GM19025 (cell line): ENCODE measurements at regions not wholly inside any gene's neighbourhood (a gene's known extent, or its start where the extent isn't known, plus 50 kb on each side); places are given as distances from the start of the nearest gene placed in this dataset.
A peak's percentile ranks its signal among the peaks of the same experiment; 100 is the strongest.
"Not testable (repeated sequence)": the region's sequence is repeated elsewhere in the genome, so short reads cannot be mapped to it uniquely, and the experiment has no call there.

Experiments used
- ATAC-seq: cut with Tn5 transposase; IDR thresholded peaks from one replicate; pipeline ENCODE4 v1.9.1; 2021; ENCODE audit warnings: mild to moderate bottlenecking, low read depth, moderate library complexity; ENCODE audit not compliant: unreplicated experiment

DNA sequence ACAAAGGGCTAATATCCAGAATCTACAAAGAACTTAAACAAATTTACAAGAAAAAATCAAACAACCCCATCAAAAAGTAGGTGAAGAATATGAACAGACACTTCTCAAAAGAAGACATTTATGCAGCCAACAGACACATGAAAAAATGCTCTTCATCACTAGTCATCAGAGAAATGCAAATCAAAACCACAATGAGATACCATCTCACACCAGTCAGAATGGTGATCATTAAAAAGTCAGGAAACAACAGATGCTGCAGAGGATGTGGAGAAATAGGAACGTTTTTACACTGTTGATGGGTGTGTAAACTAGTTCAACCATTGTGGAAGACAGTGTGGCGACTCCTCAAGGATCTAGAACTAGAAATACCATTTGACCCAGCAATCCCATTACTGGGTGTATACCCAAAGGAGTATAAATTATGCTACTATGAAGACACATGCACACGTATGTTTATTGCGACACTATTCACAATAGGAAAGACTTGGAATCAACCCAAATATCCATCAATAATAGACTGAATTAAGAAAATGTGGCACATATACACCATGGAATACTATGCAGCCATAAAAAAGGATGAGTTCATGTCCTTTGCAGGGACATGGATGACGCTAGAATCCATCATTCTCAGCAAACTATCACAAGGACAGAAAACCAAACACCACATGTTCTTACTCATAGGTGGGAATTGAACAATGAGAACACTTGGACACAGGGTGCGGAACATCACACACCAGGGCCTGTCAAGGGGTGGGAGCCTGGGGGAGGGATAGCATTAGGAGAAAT lies 241.5 kb downstream of the KCNRG start:
- ATAC-seq: not testable (repeated sequence)

DNA sequence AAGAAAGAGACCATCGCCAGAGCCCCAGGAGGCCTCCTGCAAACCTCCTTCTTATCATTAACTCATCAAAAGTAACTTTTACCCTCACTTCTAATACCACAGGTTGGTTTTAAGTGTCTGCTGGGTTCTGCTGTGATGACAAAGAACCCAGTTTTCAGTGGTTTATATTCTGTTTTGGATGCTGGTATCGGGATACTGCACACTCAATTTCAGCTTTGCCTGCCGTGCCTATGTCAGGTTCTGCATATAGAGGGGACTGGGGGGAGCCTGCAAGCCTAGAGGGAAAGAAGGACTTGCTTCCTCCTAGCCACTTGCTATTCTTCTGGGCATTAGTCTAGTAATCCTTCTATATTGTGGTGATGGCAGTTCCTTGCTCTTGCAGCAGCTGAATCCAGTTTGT lies 242.4 kb downstream of the KCNRG start:
- ATAC-seq: no peak

DNA sequence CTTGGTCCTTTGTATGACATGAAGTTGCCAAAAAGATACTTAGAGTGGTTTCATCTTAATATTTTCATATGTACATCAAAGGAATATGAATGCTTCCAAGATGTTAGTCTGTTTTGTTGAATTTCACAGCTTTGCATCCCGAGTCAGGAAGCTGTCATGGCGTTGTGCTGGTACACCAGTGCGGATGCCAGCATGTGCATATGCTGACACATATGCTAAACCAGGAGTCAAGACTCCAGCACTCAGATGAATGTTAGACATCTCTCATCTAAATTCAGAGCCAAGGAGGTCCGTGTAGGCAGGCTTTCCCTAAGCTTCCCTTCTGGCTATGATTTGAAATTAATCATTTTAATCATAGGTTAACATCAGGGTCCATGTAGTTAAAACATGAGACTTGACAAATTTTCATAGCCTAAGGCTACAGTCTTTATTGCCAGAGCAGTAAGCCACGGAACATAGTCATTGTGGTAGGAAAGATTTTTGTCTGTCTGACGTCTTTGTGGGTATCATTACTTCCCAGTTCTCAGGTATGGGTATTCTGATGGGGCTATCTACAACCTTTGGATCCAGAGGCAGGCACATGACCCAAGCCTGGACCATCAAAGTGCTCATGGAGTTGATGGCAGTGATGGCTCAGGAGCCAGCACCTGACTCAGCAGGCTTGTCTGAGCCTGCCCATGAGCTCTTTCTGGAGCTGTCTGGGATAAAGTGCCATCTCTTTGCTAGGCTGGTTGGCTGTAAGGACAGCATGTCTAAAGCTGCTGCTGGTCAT lies 246.1 kb downstream of the KCNRG start:
- no peak for ATAC-seq

DNA sequence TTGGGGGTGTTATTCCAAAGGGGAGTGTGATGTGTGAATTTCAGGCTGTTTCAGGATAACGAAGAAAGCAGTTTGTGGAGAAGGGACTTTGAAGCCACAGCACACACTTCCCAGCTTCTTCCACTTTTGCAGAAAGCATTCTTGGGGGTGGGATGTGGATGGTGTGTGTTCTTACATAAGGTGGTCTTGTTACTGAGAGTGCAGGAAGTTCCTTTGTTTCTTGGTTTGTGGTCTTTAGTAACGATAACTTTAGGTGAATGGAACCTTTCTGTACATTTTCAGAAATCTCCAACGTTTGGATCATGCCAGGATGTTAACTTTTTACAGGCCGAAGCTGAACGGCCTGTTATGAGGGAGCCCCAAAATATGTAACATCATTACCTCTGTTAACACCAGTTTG lies 251.8 kb downstream of the KCNRG start:
- ATAC-seq: no peak

DNA sequence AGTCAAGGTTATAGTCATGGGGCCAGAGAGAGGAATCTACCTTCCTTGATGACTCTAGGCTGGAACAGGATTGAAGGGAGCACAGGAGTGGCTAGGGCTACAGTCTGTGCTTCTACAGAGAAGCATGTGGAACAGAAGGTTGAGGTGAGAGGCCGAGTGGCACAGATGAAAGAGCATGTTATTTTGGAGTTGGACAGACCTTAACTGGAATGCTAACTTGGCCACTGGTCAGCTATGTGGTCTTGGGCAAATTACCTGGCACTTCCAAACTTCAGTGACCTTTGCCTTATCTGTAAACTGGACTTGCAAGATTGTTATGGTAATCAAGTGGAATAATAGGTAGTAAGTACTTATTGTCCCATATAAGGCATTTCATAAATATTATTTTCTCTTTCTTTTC lies 252.7 kb downstream of the KCNRG start:
- ATAC-seq: no peak

DNA sequence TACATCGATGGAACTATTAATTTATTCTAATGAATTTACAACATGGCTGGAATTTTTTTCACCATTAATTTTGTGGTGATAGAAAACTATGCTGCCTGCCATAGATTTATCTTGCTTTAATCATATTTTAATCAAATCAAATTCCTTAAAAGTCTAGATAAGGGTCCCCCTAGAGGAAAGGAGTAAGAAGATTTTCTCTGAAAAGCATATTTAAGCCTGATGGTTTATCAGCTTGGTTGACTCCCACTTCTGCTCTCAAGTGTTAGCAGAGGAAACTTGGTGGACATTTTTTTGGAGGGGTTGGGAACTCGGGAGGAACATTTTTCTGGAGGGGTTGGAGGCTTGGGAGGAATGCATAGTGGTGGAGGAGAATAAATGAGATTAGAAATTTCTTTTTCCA lies 253.3 kb downstream of the KCNRG start:
- ATAC-seq: no peak

DNA sequence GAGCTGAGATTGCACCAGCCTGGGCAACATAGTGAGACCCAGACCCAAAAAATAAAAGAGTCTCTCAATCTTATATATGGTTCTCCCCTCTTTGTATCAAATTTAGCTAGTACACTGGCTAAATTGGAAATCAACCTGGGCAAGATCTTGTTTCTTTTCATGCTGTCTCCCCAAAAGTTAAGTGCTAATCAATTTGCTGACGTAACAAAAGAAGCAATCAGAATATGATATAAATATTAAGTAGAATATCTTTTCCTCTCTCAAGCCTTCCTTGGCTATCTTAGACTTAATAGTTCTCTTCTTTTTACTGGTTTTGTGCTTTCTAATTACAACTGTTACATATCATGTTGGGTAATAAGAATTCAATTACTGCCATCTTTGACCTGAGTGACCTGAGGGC lies 258.9 kb downstream of the KCNRG start:
- no peak for ATAC-seq

DNA sequence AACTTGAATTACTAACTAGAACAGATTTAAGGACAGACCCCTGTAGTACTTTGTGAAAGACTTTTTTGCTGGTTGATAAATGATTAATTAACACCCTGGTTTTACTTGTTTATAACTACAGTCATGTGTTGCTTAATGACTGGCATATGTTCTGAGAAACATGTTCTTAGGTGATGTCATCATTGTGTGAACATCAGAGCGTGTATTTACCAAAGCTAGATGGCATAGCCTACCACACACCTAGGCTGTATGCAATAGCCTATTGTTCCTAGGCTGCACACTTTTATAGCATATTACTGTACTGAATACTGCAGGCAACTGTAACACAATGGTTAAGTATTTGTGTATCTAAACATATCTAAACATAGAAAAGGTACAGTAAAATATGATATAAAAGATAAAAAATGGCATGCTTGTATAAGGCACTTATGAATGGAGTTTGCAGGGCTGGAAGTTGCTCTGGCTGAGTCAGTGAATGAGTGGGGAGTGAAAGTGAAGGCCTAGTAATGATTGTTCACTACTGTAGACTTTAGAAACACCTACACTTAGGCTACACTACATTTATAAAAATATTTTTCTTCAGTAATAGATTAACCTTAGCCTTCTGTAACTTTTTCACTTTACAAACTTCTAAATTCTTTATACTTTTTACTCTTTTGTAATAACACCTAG lies 260.3 kb downstream of the KCNRG start:
- ATAC-seq: no peak

DNA sequence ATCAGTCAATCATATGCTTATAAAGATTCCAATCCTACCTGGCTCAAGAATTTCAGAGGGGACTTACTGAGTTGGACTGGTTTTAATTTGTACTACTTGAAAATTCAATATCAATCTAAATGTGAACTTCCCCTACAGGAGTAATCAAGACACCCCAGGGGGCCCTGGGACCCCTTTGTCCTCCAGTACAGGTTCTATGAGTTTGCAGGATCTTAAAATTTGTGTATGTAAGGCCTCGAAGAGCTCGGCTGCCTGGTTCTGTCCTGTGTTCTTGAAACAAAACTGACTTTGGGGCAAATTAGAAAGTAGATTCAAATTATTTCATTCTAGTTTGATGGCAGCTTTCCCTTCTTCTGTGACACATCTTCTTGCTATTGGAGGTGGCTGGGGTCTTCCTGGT lies 261.3 kb downstream of the KCNRG start:
- ATAC-seq: no peak

DNA sequence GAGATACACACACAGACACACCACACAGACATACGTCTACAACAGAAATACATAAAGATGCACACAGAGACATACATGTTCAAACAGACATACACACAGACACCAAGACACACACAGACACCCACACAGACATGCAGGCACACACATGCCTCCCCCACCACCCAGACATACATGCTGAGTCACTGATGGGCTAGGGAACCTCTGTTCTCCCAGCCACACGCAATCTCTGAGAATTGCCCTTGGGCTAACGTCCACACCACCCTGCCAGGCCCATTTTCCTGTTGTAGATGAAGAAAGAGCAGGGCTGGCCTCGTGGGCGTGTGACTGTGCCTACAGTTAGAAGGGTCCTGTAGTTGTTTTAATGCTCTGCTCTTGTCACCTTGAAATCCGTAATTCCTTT lies 261.9 kb downstream of the KCNRG start:
- no peak for ATAC-seq

DNA sequence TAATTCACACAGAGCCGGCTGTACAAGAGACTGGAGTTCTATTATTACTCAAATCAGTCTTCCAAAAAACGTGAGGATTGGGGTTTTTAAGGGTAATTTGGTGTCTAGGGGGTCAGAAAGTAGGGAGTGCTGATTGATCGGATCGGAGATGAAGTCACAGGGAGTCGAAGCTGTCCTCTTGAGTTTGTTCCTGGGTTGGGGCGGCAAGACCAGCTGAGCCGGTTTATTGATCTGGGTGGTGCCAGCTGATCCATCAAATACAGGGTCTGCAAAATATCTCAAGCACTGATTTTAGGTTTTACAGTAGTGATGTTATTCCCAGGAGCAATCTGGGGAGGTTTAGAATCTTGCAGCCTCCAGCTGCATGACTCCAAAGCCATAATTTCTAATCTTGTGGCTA lies 262.7 kb downstream of the KCNRG start:
- no peak for ATAC-seq

DNA sequence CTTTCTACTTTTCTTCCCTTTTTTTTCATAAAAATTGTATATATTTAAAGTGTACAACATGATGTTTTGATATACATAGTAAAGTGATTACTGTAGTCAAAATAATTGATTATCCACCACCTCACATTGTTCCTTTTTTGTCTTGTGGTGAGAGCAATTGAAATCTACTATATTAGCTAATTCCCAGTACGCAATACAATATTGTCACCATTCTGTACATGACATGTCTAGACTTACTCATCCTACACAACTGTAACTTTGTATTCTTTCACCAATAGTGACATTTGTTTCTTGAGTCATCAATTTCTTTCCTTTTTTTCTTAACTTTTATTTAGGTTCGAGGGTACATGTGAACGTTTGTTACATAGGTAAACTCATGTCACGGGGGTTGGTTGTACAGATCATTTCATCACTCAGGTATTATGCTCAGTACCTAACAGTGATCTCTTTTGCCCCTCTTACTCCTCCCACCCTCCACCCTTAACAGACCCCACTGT lies 265.2 kb downstream of the KCNRG start:
- ATAC-seq: no peak

DNA sequence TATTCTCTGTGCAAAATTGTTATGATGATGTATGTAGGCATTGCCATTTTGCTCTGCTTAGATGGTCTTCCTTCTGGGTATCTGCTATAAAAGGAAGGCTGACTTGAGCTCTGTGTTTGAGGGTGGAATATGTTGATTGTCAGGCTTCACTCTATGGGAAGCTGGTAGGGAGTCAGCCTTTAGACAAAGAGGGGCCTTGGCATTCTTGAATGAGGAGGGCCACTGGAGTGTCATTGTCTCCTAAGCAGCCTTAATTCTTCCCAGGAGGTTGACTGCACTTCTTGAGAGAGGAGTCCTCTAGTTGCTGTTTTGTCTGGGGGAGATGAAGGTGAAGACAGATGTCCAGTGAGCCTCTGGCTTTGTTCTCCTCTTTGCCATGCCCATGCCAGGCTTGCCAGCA lies 266.8 kb downstream of the KCNRG start:
- ATAC-seq: no peak

DNA sequence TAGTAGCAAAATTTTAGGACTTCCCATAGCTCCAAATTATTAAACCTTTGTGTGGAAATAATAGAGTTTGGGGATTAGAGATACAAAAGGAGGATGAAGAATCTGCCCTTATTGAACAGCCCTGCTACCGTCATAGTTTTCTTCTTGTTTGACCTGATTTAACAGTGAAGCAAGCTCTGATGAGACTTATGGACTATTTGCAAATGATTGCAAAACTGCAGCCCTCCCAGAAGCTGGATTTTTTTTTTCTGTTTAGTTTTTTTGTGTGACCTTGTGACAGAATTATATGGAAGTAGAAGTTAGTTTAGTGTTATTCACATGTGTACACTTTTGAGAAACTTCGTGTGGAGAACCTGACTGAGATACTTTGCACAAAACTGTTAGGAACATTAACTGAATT lies 267.8 kb downstream of the KCNRG start:
- no peak for ATAC-seq

DNA sequence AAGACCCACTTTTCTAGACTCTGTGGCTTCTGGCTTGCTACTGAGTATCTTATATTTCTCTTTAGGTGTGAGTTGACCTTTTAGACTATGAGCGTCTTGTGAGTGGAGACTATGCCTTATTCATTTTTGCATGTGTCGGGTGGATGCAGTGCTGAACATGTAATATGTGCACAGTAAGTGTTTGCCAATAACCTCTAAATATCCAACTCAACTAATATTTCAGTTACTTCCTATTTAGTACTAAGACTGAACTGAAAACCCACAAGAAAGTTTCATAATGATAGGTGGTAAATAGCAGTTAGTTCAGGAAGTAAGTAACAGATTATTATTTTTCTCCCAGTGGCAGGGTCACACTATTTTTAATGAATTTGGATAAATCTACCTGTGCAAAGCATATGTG lies 269.3 kb downstream of the KCNRG start:
- peak; percentile 53 for ATAC-seq

DNA sequence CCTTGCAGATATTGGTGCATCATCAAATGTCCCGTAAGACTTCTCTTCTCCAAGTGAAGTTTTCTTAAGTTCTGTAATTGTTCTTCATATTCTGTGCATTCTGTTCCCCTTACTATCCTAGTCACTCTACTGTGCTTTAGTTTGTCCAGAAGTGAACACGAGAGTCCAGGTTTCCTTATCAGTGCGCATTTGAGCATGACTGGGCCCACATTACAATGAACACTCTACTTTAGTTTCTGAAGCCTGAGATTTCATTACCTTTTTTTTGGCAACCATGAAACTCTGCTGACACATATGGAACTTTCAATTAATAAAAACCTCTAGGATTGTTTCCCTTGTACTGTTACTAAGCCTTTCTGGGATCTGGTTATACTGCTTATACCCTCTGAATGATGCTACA lies 270.0 kb downstream of the KCNRG start:
- ATAC-seq: no peak

DNA sequence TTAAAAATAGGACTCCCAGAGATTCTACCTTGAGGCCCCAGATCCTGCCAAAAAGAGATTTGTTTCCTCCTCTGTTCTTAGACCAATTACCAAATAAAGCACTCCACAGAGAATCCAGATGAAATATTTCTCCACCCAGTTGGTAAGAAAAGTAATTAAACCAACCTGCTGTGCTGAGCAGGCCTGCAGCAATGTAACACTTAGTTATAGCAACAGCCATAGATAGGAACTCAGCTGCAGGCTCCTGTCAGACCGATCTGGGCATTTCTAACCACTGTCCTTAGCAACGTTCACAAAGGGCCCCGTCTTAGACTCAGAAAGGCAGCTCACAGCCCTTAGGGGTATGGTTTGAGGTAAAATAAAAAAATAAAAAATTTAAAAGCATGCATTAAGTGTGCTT lies 271.1 kb downstream of the KCNRG start:
- no peak for ATAC-seq

DNA sequence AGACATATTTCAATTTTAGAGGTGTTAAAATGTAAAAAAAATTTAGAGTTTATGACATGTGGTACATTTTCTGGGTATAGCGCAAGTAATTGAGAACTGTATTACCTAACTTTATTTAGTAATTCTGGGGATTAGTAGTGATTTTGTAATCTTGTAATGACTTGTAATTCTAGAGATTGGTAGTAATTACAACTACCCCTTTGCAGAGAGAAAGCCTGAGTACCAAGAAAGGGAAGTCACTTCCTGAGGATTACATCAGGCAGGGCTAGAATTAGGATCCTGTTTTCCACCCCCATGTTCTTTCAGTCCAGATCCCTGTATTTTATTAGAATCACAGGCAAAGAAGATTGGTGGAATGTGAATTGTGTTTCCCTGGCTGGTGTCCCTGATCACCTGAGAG lies 274.9 kb downstream of the KCNRG start:
- no peak for ATAC-seq

DNA sequence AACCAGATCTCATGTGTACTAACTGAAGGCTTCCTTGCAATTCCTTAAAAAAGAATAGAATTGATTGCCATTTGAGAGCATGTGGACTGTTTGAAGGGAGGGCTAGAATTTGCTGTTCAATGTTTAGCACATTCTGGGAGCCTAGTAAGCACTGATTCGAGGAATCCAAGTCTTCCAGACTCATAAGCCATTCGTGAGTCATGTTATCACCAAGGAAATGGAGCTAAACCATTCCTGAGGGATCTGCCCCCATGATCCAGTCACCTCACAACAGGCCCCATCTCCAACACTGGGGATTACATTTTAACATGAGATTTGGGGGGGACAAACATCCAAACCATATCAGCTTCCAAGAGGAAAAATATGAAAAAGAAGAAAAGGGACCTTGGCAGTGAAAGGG lies 276.4 kb downstream of the KCNRG start:
- ATAC-seq: no peak

DNA sequence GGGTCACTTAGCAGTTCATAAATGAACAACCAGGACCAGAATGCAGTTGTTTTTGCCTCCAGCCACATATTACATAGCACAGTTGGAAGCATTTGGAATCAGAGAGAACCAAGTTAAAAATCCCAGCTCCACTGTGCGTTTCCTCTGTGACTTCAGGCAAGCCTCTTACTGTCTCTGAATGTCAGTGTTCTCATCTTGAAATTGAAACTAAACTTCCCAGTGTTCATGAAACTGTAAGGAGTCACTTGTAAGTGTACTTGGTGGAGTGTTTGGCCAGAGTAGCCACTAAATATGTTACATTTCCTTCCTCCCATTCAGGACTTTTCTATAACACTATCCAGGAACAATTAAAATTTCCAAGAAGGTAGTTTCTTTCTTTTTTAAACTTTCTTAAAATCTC lies 276.8 kb downstream of the KCNRG start:
- no peak for ATAC-seq

DNA sequence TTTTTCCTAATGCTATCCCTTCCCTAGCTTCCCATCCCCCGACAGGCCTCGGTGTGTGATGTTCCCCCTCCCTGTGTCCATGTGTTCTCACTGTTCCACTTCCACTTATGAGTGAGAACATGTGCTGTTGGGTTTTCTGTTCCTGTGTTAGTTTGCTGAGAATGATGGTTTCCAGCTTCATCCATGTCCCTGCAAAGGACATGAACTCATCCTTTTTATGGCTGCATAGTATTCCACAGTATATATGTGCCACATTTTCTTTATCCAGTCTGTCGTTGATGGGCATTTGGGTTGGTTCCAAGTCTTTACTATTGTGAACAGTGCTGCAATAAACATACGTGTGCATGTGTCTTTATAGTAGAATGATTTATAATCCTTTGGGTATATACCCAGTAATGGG lies 279.2 kb downstream of the KCNRG start:
- not testable (repeated sequence) for ATAC-seq
